GM12878 (cell line): ENCODE measurements at regions not wholly inside any gene's neighbourhood (a gene's known extent, or its start where the extent isn't known, plus 50 kb on each side); places are given as distances from the start of the nearest gene placed in this dataset.

Experiments
- ATAC-seq: fragments of 200-7000 bp; cut with Tn5 transposase; 3 replicates; pipeline ENCODE4 v1.9.1; 2020; ENCODE audit warnings: mild to moderate bottlenecking, moderate library complexity
- BruUV-seq: library from RNA; stranded (reverse); fragments of 400-500 nt; replicated peaks from 2 replicates; lab custom pipeline; 2021; lab: Mats Ljungman, UMichigan
- CTCF ChIA-PET: fragments of 300-600 bp; sonication (Branson Sonifier 250); formaldehyde crosslinking; extraction: SDS; loops from one replicate; lab custom pipeline; 2021; ENCODE audit warnings: inconsistent platforms; lab: Yijun Ruan, JAX
- POLR2A ChIA-PET: fragments of 350-600 bp; formaldehyde crosslinking; extraction: SDS; loops from one replicate; lab custom pipeline; 2021; ENCODE audit warnings: inconsistent platforms; lab: Charles Lee
- RAD21 ChIA-PET: fragments of 300-600 bp; sonication (Branson Sonifier 250); formaldehyde crosslinking; loops from one replicate; lab custom pipeline; 2023; ENCODE audit warnings: antibody characterized with exemption; ENCODE audit not compliant: unreplicated experiment; lab: Charles Lee
- SMC1A ChIA-PET: fragments of 300-600 bp; sonication (Branson Sonifier 250); formaldehyde crosslinking; loops from one replicate; lab custom pipeline; 2023; ENCODE audit not compliant: unreplicated experiment, uncharacterized antibody; lab: Charles Lee
- DNase-seq: peaks from one replicate; pipeline ENCODE4 v3.0.0-alpha.2; 2011; ENCODE audit warnings: low read depth, low spot score
- FAIRE-seq: peaks from 3 replicates; lab custom pipeline; 2011; peaks lifted over from hg19 to GRCh38; lab: Jason Lieb, UNC
- H2AFZ ChIP-seq: 2 replicates; pipeline ENCODE4 v1.6.0; 2011; ENCODE audit warnings: low read depth, low read length, control low read depth; ENCODE audit not compliant: control insufficient read depth
- H3K27ac ChIP-seq: 2 replicates; pipeline ENCODE4 v1.5.1; 2011; ENCODE audit warnings: control low read depth; ENCODE audit not compliant: control insufficient read depth, insufficient read depth
- H3K27me3 ChIP-seq, 2 experiments: replicated peaks in 1 of 2; 2 replicates each; pipeline versions ENCODE4 v1.6.0 to v1.6.1; 2011; ENCODE audit warnings: low read length in 1 of 2; ENCODE audit not compliant: control insufficient read depth in 2 of 2, insufficient read depth in 2 of 2
- H3K36me3 ChIP-seq, 2 experiments: 2 replicates each; pipeline ENCODE4 v1.5.1; 2011; ENCODE audit warnings: low read length in 1 of 2; ENCODE audit not compliant: control insufficient read depth in 2 of 2, insufficient read depth in 2 of 2
- H3K4me1 ChIP-seq: 2 replicates; pipeline ENCODE4 v1.6.1; 2011; ENCODE audit warnings: mild to moderate bottlenecking, low read length, moderate library complexity, mixed read lengths; ENCODE audit not compliant: control insufficient read depth, insufficient read depth
- H3K4me2 ChIP-seq: 2 replicates; pipeline ENCODE4 v1.6.0; 2011; ENCODE audit warnings: control low read depth; ENCODE audit not compliant: control insufficient read depth, insufficient read depth
- H3K4me3 ChIP-seq: fragments of 200-600 bp; sonication (generic); 2 replicates; pipeline ENCODE4 v1.5.1; 2016
- H3K79me2 ChIP-seq: 2 replicates; pipeline ENCODE4 v1.6.0; 2011; ENCODE audit warnings: low read length; ENCODE audit not compliant: control insufficient read depth, insufficient read depth
- H3K9ac ChIP-seq: 2 replicates; pipeline ENCODE4 v1.8.0; 2011; ENCODE audit warnings: low read length, control low read depth, mixed read lengths; ENCODE audit not compliant: control insufficient read depth, insufficient read depth
- H3K9me3 ChIP-seq: replicated peaks from 3 replicates; pipeline ENCODE4 v1.5.1; 2011; ENCODE audit warnings: mild to moderate bottlenecking, low read length; ENCODE audit not compliant: control insufficient read depth, insufficient read depth
- H4K20me1 ChIP-seq: 2 replicates; pipeline ENCODE4 v1.6.0; 2011; ENCODE audit not compliant: control insufficient read depth, insufficient read depth
- HDGF ChIP-seq: fragments of 450-650 bp; IDR thresholded peaks from 2 replicates; pipeline ENCODE4 v1.6.1; 2016; ENCODE audit warnings: antibody characterized with exemption
- NBN ChIP-seq: fragments of 450-650 bp; IDR thresholded peaks from 2 replicates; pipeline ENCODE4 v1.6.1; 2016
- NRF1 ChIP-seq: conservative IDR thresholded peaks from 2 replicates; pipeline ENCODE4 v1.6.1; 2011; ENCODE audit warnings: mild to moderate bottlenecking, low read depth, low read length, improper control_type of control experiment
- POLR2AphosphoS5 ChIP-seq: IDR thresholded peaks from 2 replicates; pipeline ENCODE4 v1.6.1; 2011; ENCODE audit warnings: mild to moderate bottlenecking, low read length, inconsistent platforms
- TCF3 ChIP-seq: IDR thresholded peaks from 2 replicates; pipeline ENCODE4 v1.6.1; 2012; ENCODE audit warnings: low read depth, mild to moderate bottlenecking, low read length, borderline replicate concordance; ENCODE audit not compliant: insufficient read depth
- ZNF274 ChIP-seq: IDR thresholded peaks from one replicate; pipeline ENCODE4 v1.8.0; 2011; ENCODE audit not compliant: insufficient read length, insufficient read depth
- WGBS: methylation state at CpG from one replicate; pipeline ENCODE4 v1.1.6; 2016; ENCODE audit warnings: low lambda C conversion rate; ENCODE audit not compliant: insufficient replicate concordance, insufficient coverage; ENCODE audit errors: missing lambda C conversion rate; 5-methylcytosine and 5-hydroxymethylcytosine counted together
- in situ Hi-C: fragments of 300-500 bp; cut with MboI; formaldehyde crosslinking; loops from 9 replicates; pipeline ENCODE4 v1.14.3; 2018; ENCODE audit warnings: mixed read lengths
- intact Hi-C: fragments of 100-400 bp; cut with micrococcal nuclease; formaldehyde crosslinking; loops from one replicate; pipeline ENCODE4 v1.14.2; 2022; ENCODE audit not compliant: unreplicated experiment
- TF ChIP-seq, protein P1 (sequence below): IDR thresholded peaks from 2 replicates; pipeline ENCODE4 v1.6.1; 2011; ENCODE audit warnings: mild to moderate bottlenecking, low read depth, low read length, moderate library complexity; ENCODE audit not compliant: insufficient replicate concordance
- TF ChIP-seq, protein P2 (sequence below): IDR thresholded peaks from 2 replicates; pipeline ENCODE4 v1.6.1; 2012; ENCODE audit warnings: mild to moderate bottlenecking, low read depth, low read length
- TF ChIP-seq, protein P3 (sequence below): IDR thresholded peaks from 2 replicates; pipeline ENCODE4 v1.6.1; 2012; ENCODE audit warnings: low read depth, low read length, improper control_type of control experiment
- TF ChIP-seq, protein P4 (sequence below): IDR thresholded peaks from 2 replicates; pipeline ENCODE4 v1.6.1; 2012; ENCODE audit warnings: low read length, inconsistent platforms
- TF ChIP-seq, protein P5 (sequence below), 3 experiments: IDR thresholded peaks in 2 of 3; conservative IDR thresholded peaks in 1 of 3; 2 replicates each; pipeline ENCODE4 v1.5.1; 2011; ENCODE audit warnings: low read depth in 3 of 3, low read length in 3 of 3, mild to moderate bottlenecking in 3 of 3, control low read depth in 2 of 3, moderate library complexity in 2 of 3, inconsistent platforms in 1 of 3, mixed read lengths in 1 of 3; ENCODE audit not compliant: control insufficient read depth in 2 of 3, insufficient read depth in 1 of 3; ENCODE audit errors: extremely low read depth in 1 of 3

DNA sequence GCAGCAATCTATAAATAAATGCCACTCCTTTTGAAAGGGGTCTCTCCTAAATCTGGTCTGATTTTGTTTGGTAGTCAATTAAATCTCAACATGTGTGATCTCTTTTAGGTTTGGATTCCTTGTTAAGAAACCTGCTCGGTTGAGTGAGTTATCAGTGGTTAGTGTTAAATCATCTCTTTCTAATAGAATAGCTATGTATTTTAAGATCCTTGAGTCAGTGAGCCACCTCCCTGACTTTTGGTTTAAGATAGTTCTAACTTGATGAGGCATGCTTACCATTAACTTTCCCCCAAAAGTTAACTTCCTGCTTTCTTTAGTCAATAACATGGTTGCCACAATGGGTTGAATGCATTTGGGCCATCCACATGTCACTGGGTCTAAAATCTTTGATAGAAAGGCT, 93.1 kb upstream of the OLFM3 start:
- H2AFZ ChIP-seq: no peak overlapping the region
- H3K4me2 ChIP-seq: no peak overlapping the region
- H3K79me2 ChIP-seq: no peaks in the 10 kb centered on the region
- BruUV-seq: no TSS peak
- no peak overlapping the region for H3K27ac ChIP-seq
- DNase-seq (no peak), FAIRE-seq (no peak), ATAC-seq (no peak)
- H3K4me1 ChIP-seq: no peaks in the 10 kb centered on the region
- no peaks in the 10 kb centered on the region for H3K9me3 ChIP-seq
- no peak for TF ChIP-seq POLR2AphosphoS5
- no peak for TF ChIP-seq NRF1
- TF ChIP-seq, protein P1, sequence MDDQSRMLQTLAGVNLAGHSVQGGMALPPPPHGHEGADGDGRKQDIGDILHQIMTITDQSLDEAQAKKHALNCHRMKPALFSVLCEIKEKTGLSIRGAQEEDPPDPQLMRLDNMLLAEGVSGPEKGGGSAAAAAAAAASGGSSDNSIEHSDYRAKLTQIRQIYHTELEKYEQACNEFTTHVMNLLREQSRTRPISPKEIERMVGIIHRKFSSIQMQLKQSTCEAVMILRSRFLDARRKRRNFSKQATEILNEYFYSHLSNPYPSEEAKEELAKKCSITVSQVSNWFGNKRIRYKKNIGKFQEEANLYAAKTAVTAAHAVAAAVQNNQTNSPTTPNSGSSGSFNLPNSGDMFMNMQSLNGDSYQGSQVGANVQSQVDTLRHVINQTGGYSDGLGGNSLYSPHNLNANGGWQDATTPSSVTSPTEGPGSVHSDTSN: no peak
- TF ChIP-seq, protein P2, sequence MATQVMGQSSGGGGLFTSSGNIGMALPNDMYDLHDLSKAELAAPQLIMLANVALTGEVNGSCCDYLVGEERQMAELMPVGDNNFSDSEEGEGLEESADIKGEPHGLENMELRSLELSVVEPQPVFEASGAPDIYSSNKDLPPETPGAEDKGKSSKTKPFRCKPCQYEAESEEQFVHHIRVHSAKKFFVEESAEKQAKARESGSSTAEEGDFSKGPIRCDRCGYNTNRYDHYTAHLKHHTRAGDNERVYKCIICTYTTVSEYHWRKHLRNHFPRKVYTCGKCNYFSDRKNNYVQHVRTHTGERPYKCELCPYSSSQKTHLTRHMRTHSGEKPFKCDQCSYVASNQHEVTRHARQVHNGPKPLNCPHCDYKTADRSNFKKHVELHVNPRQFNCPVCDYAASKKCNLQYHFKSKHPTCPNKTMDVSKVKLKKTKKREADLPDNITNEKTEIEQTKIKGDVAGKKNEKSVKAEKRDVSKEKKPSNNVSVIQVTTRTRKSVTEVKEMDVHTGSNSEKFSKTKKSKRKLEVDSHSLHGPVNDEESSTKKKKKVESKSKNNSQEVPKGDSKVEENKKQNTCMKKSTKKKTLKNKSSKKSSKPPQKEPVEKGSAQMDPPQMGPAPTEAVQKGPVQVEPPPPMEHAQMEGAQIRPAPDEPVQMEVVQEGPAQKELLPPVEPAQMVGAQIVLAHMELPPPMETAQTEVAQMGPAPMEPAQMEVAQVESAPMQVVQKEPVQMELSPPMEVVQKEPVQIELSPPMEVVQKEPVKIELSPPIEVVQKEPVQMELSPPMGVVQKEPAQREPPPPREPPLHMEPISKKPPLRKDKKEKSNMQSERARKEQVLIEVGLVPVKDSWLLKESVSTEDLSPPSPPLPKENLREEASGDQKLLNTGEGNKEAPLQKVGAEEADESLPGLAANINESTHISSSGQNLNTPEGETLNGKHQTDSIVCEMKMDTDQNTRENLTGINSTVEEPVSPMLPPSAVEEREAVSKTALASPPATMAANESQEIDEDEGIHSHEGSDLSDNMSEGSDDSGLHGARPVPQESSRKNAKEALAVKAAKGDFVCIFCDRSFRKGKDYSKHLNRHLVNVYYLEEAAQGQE: no peak
- TF ChIP-seq, protein P3, sequence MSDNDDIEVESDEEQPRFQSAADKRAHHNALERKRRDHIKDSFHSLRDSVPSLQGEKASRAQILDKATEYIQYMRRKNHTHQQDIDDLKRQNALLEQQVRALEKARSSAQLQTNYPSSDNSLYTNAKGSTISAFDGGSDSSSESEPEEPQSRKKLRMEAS: no peak
- no peak for TF ChIP-seq NBN
- no peak for TF ChIP-seq ZNF274
- TF ChIP-seq, protein P4, sequence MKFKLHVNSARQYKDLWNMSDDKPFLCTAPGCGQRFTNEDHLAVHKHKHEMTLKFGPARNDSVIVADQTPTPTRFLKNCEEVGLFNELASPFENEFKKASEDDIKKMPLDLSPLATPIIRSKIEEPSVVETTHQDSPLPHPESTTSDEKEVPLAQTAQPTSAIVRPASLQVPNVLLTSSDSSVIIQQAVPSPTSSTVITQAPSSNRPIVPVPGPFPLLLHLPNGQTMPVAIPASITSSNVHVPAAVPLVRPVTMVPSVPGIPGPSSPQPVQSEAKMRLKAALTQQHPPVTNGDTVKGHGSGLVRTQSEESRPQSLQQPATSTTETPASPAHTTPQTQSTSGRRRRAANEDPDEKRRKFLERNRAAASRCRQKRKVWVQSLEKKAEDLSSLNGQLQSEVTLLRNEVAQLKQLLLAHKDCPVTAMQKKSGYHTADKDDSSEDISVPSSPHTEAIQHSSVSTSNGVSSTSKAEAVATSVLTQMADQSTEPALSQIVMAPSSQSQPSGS: no peak
- no peak for TF ChIP-seq TCF3
- TF ChIP-seq, protein P5, sequence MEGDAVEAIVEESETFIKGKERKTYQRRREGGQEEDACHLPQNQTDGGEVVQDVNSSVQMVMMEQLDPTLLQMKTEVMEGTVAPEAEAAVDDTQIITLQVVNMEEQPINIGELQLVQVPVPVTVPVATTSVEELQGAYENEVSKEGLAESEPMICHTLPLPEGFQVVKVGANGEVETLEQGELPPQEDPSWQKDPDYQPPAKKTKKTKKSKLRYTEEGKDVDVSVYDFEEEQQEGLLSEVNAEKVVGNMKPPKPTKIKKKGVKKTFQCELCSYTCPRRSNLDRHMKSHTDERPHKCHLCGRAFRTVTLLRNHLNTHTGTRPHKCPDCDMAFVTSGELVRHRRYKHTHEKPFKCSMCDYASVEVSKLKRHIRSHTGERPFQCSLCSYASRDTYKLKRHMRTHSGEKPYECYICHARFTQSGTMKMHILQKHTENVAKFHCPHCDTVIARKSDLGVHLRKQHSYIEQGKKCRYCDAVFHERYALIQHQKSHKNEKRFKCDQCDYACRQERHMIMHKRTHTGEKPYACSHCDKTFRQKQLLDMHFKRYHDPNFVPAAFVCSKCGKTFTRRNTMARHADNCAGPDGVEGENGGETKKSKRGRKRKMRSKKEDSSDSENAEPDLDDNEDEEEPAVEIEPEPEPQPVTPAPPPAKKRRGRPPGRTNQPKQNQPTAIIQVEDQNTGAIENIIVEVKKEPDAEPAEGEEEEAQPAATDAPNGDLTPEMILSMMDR (IDR thresholded peaks at IDR 0.05 in 2 of 3, conservative IDR thresholded peaks at IDR 0.05 in 1 of 3; ENCODE audit: control insufficient read depth in 2 of 3, extremely low read depth in 1 of 3, insufficient read depth in 1 of 3, low read depth in 3 of 3, low read length in 3 of 3): no peak
- TF ChIP-seq HDGF: no peak
- WGBS: 32% methylated on average over 1 of the region's 1 CpG
- POLR2A ChIA-PET: no interaction called here
- H3K36me3 ChIP-seq: no peaks in the 10 kb centered on the region
- no peak overlapping the region for H3K9ac ChIP-seq
- SMC1A ChIA-PET: interaction anchor here (2.1 kb wide), 1 partner anchor 15 kb away, joined by 6 read pairs; no protein-coding TSS in a partner anchor
- in situ Hi-C loops: no loop called here
- H3K4me3 ChIP-seq: no peak overlapping the region
- H3K27me3 ChIP-seq: no peaks in the 10 kb centered on the region
- RAD21 ChIA-PET: no interaction called here
- CTCF ChIA-PET: no interaction called here
- no peaks in the 10 kb centered on the region for H4K20me1 ChIP-seq
- intact Hi-C loops: no loop called here
